Skeletal muscle tissue (tissue), 3 donors: ENCODE measurements at regions not wholly inside any gene's neighbourhood (a gene's known extent, or its start where the extent isn't known, plus 50 kb on each side); places are given as distances from the start of the nearest gene placed in this dataset.

Source experiments
- H3K27ac ChIP-seq: one replicate; pipeline ENCODE4 v1.7.0; 2013; ENCODE audit warnings: mild to moderate bottlenecking, low read depth, low read length, inconsistent platforms
- H3K27me3 ChIP-seq, 3 donors: one replicate each; pipeline ENCODE4 v1.7.0; 2013; ENCODE audit warnings: low read length in 3 of 3; ENCODE audit not compliant: control insufficient read depth in 3 of 3, insufficient read depth in 3 of 3
- H3K36me3 ChIP-seq, 3 donors: one replicate each; pipeline ENCODE4 v1.7.0; 2013; ENCODE audit warnings: low read length in 3 of 3; ENCODE audit not compliant: control insufficient read depth in 3 of 3, insufficient read depth in 3 of 3
- H3K4me1 ChIP-seq, 3 donors: one replicate each; pipeline ENCODE4 v1.7.0; 2013; ENCODE audit warnings: low read length in 3 of 3, mild to moderate bottlenecking in 3 of 3; ENCODE audit not compliant: control insufficient read depth in 3 of 3, insufficient read depth in 3 of 3
- H3K4me3 ChIP-seq, 3 donors: one replicate each; pipeline ENCODE4 v1.7.0; 2013; ENCODE audit warnings: low read length in 3 of 3
- H3K9ac ChIP-seq, 3 donors: one replicate each; pipeline ENCODE4 v1.7.0; 2013; ENCODE audit warnings: low read length in 3 of 3, mild to moderate bottlenecking in 3 of 3, moderate library complexity in 2 of 3, low read depth in 1 of 3
- H3K9me3 ChIP-seq, 3 donors: one replicate each; pipeline ENCODE4 v1.7.0; 2013; ENCODE audit warnings: low read length in 3 of 3; ENCODE audit not compliant: control insufficient read depth in 3 of 3
- donor health status: Osteomylitis.

DNA sequence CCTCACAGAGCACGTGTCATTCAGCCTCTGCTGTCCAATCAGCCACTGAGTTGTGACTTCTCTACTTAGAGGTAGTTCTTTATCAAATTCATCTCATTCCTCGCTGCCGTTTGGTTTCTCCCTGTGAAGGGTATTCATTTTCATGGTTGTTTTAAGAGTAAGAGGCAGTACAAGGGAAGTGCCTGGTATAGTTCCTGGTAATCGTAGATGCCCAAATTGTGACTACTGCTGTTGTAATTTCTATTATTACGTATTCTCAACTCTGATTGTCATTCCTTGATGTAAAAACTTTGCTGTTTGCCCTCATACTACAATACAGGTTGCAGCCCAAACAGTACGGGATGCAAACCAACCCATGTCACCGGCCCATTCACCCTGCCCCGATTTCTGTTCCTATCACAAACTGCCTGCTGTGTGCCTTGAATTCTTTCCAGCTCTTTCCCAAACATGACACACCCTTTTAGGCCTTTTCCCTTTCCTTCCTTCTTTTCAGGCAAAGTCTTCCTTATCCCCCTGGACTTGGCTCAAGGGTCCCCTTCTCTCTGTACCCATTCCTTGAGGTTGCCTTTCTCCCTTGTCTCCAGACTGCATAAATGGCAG, 93.0 kb downstream of the SLC25A47 start:
- peaks cover 3 to 4% (median 3%) of the 10 kb centered on the region in 3 donors for H3K4me1 ChIP-seq
- H3K27me3 ChIP-seq: no peaks in the 10 kb centered on the region
- H3K4me3 ChIP-seq: no peak overlapping the region
- no peaks in the 10 kb centered on the region for H3K36me3 ChIP-seq
- no peak overlapping the region for H3K27ac ChIP-seq
- H3K9ac ChIP-seq: no peak overlapping the region
- no peaks in the 10 kb centered on the region for H3K9me3 ChIP-seq

DNA sequence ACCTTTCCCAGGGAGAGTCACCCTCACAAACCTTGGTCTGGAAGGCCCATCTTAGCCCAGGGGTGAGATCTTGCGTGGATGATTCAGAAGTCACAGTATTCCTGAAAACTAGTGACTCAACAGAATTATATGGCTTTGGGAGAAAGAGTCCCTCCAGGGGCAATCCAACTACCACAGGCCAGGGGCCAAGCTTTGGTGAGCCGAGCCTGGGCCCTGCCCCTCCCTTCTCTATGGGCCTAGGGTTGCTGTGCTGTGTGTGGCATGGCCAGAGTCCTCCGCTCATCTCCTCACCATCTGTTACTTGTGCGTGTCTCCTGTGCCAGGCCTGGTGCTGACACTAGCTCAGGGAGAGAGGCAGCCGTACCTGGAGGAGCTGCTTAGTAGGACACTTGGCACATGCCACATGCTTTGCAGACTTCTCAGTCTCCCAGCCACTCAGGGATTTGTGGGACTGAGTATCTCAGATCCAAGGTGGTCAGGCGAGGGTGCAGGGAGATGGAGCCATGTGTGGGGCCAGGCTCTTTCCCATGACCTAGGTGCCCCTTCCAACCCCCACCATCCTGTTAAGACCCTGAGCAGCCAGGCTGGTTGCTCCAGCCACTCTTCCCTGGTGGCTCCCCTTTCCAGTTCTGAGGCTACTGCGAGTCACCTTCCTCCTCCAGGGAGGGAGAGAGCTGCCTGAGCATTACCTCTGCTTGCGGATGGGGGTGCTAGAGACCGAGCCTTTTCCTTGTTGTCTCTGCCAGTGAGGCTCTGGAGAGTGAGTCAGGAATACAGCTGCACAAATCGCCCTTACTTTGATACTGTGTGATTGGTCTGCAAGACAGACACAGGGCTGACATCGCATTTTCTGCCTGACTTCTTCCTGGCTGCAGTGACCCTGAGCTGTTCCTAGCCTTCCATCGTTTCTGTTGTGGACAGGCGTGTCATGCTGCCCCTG, 94.1 kb downstream of the SLC25A47 start:
- Histone ChIP-seq H3K9ac (no peak overlapping the region), H3K4me3 (no peak overlapping the region), H3K27ac (no peak overlapping the region)

DNA sequence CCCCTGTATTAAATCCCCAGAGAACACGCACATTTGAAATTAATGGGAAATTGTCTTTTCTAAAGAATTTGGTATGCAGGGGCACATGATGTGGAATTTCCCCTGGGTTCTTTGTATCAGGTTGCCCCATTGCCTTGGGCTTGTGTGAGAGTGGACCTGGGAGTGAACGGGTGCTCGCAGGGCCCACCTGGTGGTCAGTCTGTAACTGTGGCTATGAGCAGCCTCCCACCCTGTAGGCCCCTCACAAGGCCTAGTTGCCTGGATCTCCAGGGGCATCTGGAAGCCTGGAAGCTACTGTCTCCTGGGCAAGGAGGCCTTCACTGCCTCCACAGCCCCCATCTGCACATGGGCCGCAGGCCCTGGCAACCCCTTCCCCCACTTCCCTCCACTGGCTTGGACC, 96.7 kb downstream of the SLC25A47 start:
- no peaks in the 10 kb centered on the region for H3K9me3 ChIP-seq
- H3K27ac ChIP-seq: no peak overlapping the region
- no peak overlapping the region for H3K9ac ChIP-seq
- peaks cover 3 to 6% (median 4%) of the 10 kb centered on the region in 3 donors for H3K4me1 ChIP-seq
- no peak overlapping the region for H3K4me3 ChIP-seq
- no peaks in the 10 kb centered on the region for H3K36me3 ChIP-seq
- no peaks in the 10 kb centered on the region for H3K27me3 ChIP-seq

More for the DNA sequence above, 94.1 kb downstream of the SLC25A47 start:
- Histone ChIP-seq H3K27me3 (no peaks in the 10 kb centered on the region), H3K9me3 (no peaks in the 10 kb centered on the region), H3K36me3 (no peaks in the 10 kb centered on the region), H3K4me1 (peaks cover 3 to 4% (median 3%) of the 10 kb centered on the region in 3 donors)

DNA sequence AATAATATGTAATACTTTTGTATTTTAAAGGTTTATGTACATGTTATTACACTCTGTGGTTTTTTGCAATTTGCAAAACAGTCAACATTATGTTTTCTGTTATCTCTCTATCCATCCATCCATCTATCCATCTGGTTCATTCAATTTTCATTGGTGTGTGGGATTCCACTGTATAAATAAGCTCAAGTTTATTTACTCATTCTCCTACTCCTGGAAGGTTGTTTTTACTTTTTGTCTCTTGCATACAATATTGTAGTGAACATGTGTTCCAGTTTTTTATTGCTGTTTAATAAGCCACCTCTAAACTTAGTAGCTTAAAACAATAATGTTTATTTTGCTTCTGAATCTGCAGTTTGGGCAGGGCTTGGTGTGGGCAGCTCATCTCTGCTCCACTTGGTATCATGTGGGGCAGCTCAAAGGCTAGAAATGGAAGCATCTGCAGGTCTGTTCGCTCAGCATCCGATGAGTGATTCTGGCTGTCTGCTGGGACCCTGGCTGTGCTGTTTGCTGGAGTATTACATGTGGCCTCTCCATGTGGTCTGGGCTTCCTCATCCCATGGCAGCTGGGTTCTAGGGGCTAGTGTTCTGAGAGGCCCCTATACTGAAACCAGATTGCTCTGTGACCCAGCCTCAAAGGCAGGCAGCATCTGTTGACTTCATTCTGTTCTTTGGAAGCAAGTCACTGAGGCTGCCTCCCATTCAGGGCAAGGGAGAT, 98.8 kb downstream of the SLC25A47 start:
- no peaks in the 10 kb centered on the region for H3K9me3 ChIP-seq
- H3K27me3 ChIP-seq: no peaks in the 10 kb centered on the region
- no peak overlapping the region for H3K4me3 ChIP-seq
- peaks cover 3 to 6% (median 4%) of the 10 kb centered on the region in 3 donors for H3K4me1 ChIP-seq
- H3K27ac ChIP-seq: no peak overlapping the region
- H3K9ac ChIP-seq: no peak overlapping the region
- no peaks in the 10 kb centered on the region for H3K36me3 ChIP-seq

DNA sequence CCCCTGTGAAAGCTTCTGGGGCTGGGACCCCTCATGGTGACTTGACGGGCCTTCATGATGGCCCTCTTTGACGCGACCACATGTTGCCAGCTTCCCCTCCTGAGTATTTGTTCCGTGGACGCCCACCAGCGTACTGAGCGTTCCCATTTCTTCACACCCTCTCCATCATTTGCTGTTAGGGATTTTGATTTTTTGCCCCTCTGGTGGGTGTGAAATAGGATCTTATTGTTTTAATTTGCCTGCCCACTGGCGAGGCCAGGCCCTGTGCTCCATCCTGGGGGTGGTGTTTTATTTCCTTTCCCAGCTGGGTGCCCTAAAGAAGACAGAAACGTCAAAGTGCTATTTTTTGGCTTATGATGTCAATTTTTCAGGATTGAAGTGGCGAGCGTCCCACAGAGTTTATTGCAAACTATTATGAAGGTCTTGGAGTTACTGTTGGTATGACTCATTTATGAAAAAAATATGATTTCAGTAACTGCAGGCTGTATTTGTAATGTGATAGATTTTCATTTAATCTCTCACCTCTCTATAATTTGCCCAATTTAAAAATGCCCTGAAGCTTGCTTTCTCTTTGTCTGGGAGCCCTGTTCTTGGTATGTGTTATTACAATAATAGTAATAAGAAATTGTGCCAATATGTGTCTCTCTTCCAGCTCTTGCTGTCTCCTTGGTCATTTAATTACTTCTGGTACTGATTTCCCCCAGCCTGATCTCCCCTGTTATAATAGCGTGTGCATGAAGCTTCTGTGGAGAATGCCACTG, 99.6 kb downstream of the SLC25A47 start:
- no peak overlapping the region for H3K4me3 ChIP-seq
- H3K36me3 ChIP-seq: no peaks in the 10 kb centered on the region
- H3K4me1 ChIP-seq: peaks cover 0 to 3% (median 0%) of the 10 kb centered on the region in 3 donors
- no peaks in the 10 kb centered on the region for H3K27me3 ChIP-seq
- H3K27ac ChIP-seq: no peak overlapping the region
- no peak overlapping the region for H3K9ac ChIP-seq
- H3K9me3 ChIP-seq: no peaks in the 10 kb centered on the region

DNA sequence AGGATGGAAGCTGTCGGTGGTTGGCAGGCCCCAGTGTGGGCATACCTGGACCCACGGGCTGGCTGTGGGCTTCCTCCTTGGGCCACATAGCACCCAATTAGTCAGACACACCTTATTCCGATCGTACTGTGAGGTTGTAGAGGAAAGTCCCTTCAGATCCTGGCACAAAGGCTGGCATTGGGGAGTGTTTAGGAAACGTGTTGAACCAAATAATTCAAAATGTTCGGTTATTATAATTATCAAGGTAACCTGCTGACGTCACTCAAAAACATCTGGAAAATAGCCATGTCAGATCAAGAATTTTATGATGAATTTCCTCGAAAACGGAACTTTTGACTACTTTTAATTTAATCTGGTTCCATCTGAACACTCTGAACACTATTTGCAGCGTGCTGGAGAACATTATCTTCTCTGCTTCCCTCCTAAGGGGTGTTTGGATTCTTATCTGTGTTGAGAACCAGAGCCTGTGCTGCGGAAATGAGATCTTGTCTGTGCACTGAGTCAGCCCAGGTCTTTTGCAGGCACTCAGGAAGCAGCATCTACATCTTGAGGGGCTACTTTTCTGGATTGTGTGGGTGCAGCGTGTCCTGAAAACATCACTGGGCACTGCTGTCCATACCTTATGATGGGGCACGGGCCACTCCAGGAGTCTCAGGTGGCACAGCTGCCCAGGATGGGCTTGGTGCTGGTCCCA, 100.3 kb downstream of the SLC25A47 start:
- H3K9ac ChIP-seq: no peak overlapping the region
- H3K36me3 ChIP-seq: no peaks in the 10 kb centered on the region
- no peaks in the 10 kb centered on the region for H3K27me3 ChIP-seq
- H3K9me3 ChIP-seq: no peaks in the 10 kb centered on the region
- H3K27ac ChIP-seq: no peak overlapping the region
- H3K4me1 ChIP-seq: peaks cover 0 to 3% (median 0%) of the 10 kb centered on the region in 3 donors
- H3K4me3 ChIP-seq: no peak overlapping the region

DNA sequence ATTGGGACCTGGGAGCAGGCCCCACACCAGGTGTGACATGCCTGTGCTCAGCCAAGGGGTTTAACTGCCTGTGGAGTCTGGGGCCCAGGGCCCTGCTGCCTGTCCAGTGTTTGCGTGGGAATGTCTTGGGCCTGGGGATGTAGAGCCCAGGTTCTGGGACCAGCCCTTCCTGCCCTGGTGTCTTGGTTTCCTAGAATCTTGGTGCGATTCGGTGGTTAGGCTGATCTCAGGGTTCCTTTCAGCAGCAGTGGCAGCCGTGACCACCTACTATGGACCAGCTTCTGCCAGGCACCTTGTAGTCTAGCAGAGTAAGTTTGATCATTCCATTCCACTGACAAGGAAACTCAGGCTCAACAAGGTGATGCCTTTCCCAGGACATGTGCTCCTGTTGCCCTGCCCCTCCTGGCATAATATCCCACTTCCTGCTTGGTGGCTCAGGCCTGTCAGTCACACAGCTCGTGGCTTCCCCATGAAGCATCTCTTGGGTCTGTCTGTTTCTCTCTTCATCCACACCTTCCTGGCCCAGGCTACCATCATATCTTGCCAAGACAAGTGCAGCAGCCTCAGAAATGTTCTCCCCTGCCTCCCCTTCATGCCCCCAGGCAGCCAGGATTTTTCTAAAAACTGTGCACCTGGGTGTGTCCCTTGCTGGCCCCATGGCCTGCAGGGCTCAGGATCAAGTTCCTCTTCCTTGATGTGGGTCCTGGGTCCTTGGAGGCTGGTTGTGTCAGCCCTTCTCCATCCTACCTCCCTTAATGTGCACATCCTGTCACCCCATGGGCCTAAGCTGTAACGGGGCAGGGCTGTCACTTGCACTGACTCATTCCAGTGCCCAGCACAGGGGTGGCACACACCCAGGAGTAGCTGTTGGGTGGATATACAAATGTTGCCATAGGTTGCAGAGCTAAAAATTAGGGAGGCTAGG, 101.6 kb downstream of the SLC25A47 start:
- Histone ChIP-seq H3K9me3 (no peaks in the 10 kb centered on the region), H3K4me1 (peaks cover 0 to 3% (median 0%) of the 10 kb centered on the region in 3 donors), H3K27me3 (no peaks in the 10 kb centered on the region), H3K4me3 (no peak overlapping the region), H3K9ac (no peak overlapping the region), H3K27ac (no peak overlapping the region), H3K36me3 (peaks cover 0 to 3% (median 0%) of the 10 kb centered on the region in 3 donors)

DNA sequence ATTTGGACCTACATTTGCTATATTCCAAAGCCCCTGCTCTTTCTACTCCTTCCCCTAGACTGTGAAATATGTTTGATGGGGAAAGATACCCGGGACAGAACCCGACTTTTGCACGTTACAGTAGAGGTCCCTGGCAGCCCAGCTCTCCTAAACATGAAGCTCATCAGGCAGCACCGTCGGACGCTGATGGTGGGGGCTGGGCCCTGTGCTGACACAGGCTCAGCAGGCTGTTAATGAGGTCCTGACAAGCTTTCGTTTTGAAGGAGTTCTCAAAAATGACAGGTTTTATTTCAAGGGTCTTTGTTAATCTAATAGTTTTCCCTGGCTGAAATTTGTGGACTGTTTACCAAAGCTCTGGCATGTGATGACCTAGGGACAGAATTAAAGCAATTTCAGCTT, 102.3 kb downstream of the SLC25A47 start:
- peaks cover 0 to 3% (median 0%) of the 10 kb centered on the region in 3 donors for H3K4me1 ChIP-seq
- peaks cover 0 to 3% (median 0%) of the 10 kb centered on the region in 3 donors for H3K36me3 ChIP-seq
- no peak overlapping the region for H3K27ac ChIP-seq
- H3K9ac ChIP-seq: no peak overlapping the region
- H3K4me3 ChIP-seq: no peak overlapping the region
- H3K27me3 ChIP-seq: no peaks in the 10 kb centered on the region
- H3K9me3 ChIP-seq: no peaks in the 10 kb centered on the region
